MM.1S (cell line): ENCODE measurements at regions not wholly inside any gene's neighbourhood (a gene's known extent, or its start where the extent isn't known, plus 50 kb on each side); places are given as distances from the start of the nearest gene placed in this dataset.

Experiments used
- CTCF ChIP-seq: fragments of 300-600 bp; sonication (generic); IDR thresholded peaks from 2 replicates; pipeline ENCODE4 v1.5.1; 2016; ENCODE audit warnings: antibody characterized with exemption, low read length, mixed read lengths
- EZH2phosphoT487 ChIP-seq: fragments of 300-600 bp; sonication (generic); IDR thresholded peaks from 2 replicates; pipeline ENCODE4 v1.6.1; 2018; ENCODE audit warnings: antibody characterized with exemption, low read length

GRCh38 chr16:35692824-35693223, 2233.4 kb downstream of the TP53TG3F start:
- TF ChIP-seq CTCF (no peak), EZH2phosphoT487 (no peak)
